Body of pancreas (tissue), 4 donors: ENCODE measurements at regions not wholly inside any gene's neighbourhood (a gene's known extent, or its start where the extent isn't known, plus 50 kb on each side); places are given as distances from the start of the nearest gene placed in this dataset.

ENCODE experiments used
- POLR2A ChIP-seq, 3 donors: fragments of 450-650 bp; IDR thresholded peaks; one replicate each; pipeline ENCODE4 v1.6.1; 2016; ENCODE audit warnings: antibody characterized with exemption in 3 of 3, mild to moderate bottlenecking in 2 of 3
- TF ChIP-seq, protein P1 (sequence below), 7 experiments: fragments of 450-650 bp in 4 of 7; fragments of 200-600 bp in 3 of 7; sonication (generic) in 3 of 7; IDR thresholded peaks; one replicate each; pipeline ENCODE4 v1.5.1; 2016 to 2019; ENCODE audit warnings: antibody characterized with exemption in 7 of 7

DNA sequence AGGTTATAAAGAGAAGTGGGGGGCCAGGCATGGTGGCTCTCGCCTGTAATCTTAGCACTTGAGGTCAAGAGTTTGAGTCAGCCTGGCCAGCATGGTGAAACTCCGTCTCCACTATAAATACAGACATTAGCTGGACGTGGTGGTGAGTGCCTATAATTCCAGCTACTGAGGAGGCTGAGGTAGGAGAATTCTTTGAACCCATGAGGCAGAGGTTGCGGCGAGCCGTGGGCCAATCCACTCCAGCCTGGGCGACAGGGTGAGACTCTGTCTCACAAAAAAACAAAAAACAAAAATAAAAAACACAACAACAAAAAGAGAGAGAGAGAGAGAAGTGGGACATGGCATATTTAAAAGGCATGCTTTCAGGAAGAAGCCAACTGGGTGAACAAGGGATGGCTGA is 80.1 kb upstream of the CARD18 start:
- TF ChIP-seq, protein P1, sequence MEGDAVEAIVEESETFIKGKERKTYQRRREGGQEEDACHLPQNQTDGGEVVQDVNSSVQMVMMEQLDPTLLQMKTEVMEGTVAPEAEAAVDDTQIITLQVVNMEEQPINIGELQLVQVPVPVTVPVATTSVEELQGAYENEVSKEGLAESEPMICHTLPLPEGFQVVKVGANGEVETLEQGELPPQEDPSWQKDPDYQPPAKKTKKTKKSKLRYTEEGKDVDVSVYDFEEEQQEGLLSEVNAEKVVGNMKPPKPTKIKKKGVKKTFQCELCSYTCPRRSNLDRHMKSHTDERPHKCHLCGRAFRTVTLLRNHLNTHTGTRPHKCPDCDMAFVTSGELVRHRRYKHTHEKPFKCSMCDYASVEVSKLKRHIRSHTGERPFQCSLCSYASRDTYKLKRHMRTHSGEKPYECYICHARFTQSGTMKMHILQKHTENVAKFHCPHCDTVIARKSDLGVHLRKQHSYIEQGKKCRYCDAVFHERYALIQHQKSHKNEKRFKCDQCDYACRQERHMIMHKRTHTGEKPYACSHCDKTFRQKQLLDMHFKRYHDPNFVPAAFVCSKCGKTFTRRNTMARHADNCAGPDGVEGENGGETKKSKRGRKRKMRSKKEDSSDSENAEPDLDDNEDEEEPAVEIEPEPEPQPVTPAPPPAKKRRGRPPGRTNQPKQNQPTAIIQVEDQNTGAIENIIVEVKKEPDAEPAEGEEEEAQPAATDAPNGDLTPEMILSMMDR (IDR thresholded peaks at IDR 0.05), result no peak
- TF ChIP-seq POLR2A (IDR thresholded peaks at IDR 0.05), result no peak
